ENCODE measurements at regions not wholly inside any gene's neighbourhood (a gene's known extent, or its start where the extent isn't known, plus 50 kb on each side); places are given as distances from the start of the nearest gene placed in this dataset.

GRCh38 chr15:94760348-94760747 is 529.0 kb downstream of the MCTP2 start:
- H3K79me2 ChIP-seq (ENCODE audit: insufficient read depth, low read length): no peaks in the 10 kb centered on the region
- H3K9me3 ChIP-seq (ENCODE audit: insufficient read depth, low read length, severe bottlenecking): no peaks in the 10 kb centered on the region
- DNase-seq (no peak), ATAC-seq (ENCODE audit: insufficient read depth, low read depth) (no peak)
- no peak overlapping the region for H2AFZ ChIP-seq (ENCODE audit: low read depth, low read length)
- no peak for TF ChIP-seq EZH2 (IDR thresholded peaks at IDR 0.05; ENCODE audit: borderline replicate concordance, low read depth, low read length, severe bottlenecking)
- no peaks in the 10 kb centered on the region for H3K4me1 ChIP-seq (ENCODE audit: insufficient read depth, low read length)
- H3K4me3 ChIP-seq (ENCODE audit: low read depth in 1 of 2, low read length in 2 of 2): no peak overlapping the region
- peaks cover 5% of the 10 kb centered on the region for H3K27me3 ChIP-seq (ENCODE audit: insufficient read depth, low read length, poor library complexity)
- no peaks in the 10 kb centered on the region for H4K20me1 ChIP-seq (ENCODE audit: insufficient read depth, low read length)
- no peaks in the 10 kb centered on the region for H3K36me3 ChIP-seq (ENCODE audit: insufficient read depth, low read length)
- H3K27ac ChIP-seq (ENCODE audit: low read length): no peak overlapping the region
- no peak overlapping the region for H3K4me2 ChIP-seq (ENCODE audit: insufficient read depth, low read length)
- no peak overlapping the region for H3K9ac ChIP-seq (ENCODE audit: low read depth, low read length)

DNA sequence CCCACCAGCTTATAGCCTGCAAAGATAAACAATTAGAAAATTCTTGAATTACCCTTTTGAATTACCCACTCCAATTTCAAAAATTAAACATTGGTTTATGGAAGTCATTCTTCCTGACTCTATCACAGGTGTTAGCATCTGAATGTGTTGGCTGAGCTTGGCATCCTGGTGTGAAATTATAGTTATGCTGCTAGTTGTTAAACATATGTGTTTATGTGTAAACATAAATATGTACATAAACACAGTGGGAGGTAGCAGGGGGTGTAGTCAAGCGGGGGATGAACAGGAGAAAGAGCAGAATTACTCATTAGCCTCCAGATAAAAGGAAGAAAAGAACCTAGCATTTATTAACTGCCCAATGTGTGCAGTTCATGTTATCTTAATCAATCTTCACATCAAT is 530.2 kb downstream of the MCTP2 start:
- Histone ChIP-seq H3K4me3 (ENCODE audit: low read depth in 1 of 2, low read length in 2 of 2) (no peak overlapping the region), H3K27me3 (ENCODE audit: insufficient read depth, low read length, poor library complexity) (peaks cover 5% of the 10 kb centered on the region), H3K27ac (ENCODE audit: low read length) (no peak overlapping the region), H4K20me1 (ENCODE audit: insufficient read depth, low read length) (no peaks in the 10 kb centered on the region), H3K9ac (ENCODE audit: low read depth, low read length) (no peak overlapping the region), H3K4me1 (ENCODE audit: insufficient read depth, low read length) (no peaks in the 10 kb centered on the region), H2AFZ (ENCODE audit: low read depth, low read length) (no peak overlapping the region), H3K36me3 (ENCODE audit: insufficient read depth, low read length) (no peaks in the 10 kb centered on the region), H3K9me3 (ENCODE audit: insufficient read depth, low read length, severe bottlenecking) (no peaks in the 10 kb centered on the region), H3K4me2 (ENCODE audit: insufficient read depth, low read length) (no peak overlapping the region), H3K79me2 (ENCODE audit: insufficient read depth, low read length) (no peaks in the 10 kb centered on the region)
- DNase-seq (no peak), ATAC-seq (ENCODE audit: insufficient read depth, low read depth) (no peak)
- TF ChIP-seq EZH2 (IDR thresholded peaks at IDR 0.05; ENCODE audit: borderline replicate concordance, low read depth, low read length, severe bottlenecking): no peak
- TF ChIP-seq, protein P1, sequence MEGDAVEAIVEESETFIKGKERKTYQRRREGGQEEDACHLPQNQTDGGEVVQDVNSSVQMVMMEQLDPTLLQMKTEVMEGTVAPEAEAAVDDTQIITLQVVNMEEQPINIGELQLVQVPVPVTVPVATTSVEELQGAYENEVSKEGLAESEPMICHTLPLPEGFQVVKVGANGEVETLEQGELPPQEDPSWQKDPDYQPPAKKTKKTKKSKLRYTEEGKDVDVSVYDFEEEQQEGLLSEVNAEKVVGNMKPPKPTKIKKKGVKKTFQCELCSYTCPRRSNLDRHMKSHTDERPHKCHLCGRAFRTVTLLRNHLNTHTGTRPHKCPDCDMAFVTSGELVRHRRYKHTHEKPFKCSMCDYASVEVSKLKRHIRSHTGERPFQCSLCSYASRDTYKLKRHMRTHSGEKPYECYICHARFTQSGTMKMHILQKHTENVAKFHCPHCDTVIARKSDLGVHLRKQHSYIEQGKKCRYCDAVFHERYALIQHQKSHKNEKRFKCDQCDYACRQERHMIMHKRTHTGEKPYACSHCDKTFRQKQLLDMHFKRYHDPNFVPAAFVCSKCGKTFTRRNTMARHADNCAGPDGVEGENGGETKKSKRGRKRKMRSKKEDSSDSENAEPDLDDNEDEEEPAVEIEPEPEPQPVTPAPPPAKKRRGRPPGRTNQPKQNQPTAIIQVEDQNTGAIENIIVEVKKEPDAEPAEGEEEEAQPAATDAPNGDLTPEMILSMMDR (IDR thresholded peaks at IDR 0.05; ENCODE audit: borderline replicate concordance, extremely low read depth, low read length, poor library complexity, severe bottlenecking): no peak

- ATAC-seq (ENCODE audit: insufficient read depth, low read depth) (no peak), DNase-seq (no peak)
- Histone ChIP-seq H3K36me3 (ENCODE audit: insufficient read depth, low read length) (no peaks in the 10 kb centered on the region), H4K20me1 (ENCODE audit: insufficient read depth, low read length) (no peaks in the 10 kb centered on the region), H3K4me3 (ENCODE audit: low read depth in 1 of 2, low read length in 2 of 2) (no peak overlapping the region), H3K4me2 (ENCODE audit: insufficient read depth, low read length) (no peak overlapping the region), H3K27me3 (ENCODE audit: insufficient read depth, low read length, poor library complexity) (peaks cover 2% of the 10 kb centered on the region), H3K4me1 (ENCODE audit: insufficient read depth, low read length) (no peaks in the 10 kb centered on the region), H3K9me3 (ENCODE audit: insufficient read depth, low read length, severe bottlenecking) (no peaks in the 10 kb centered on the region), H3K79me2 (ENCODE audit: insufficient read depth, low read length) (no peaks in the 10 kb centered on the region), H2AFZ (ENCODE audit: low read depth, low read length) (no peak overlapping the region), H3K9ac (ENCODE audit: low read depth, low read length) (no peak overlapping the region), H3K27ac (ENCODE audit: low read length) (no peak overlapping the region)
- TF ChIP-seq, protein P1 (IDR thresholded peaks at IDR 0.05; ENCODE audit: borderline replicate concordance, extremely low read depth, low read length, poor library complexity, severe bottlenecking): no peak
- no peak for TF ChIP-seq EZH2 (IDR thresholded peaks at IDR 0.05; ENCODE audit: borderline replicate concordance, low read depth, low read length, severe bottlenecking)
Observed at GRCh38 chr15:94769089-94769488, 537.7 kb downstream of the MCTP2 start.

- Histone ChIP-seq H3K4me1 (ENCODE audit: insufficient read depth, low read length) (no peaks in the 10 kb centered on the region), H3K27ac (ENCODE audit: low read length) (no peak overlapping the region), H3K9me3 (ENCODE audit: insufficient read depth, low read length, severe bottlenecking) (no peaks in the 10 kb centered on the region), H3K4me3 (ENCODE audit: low read depth in 1 of 2, low read length in 2 of 2) (no peak overlapping the region), H3K36me3 (ENCODE audit: insufficient read depth, low read length) (no peaks in the 10 kb centered on the region), H2AFZ (ENCODE audit: low read depth, low read length) (no peak overlapping the region), H3K9ac (ENCODE audit: low read depth, low read length) (no peak overlapping the region), H4K20me1 (ENCODE audit: insufficient read depth, low read length) (no peaks in the 10 kb centered on the region), H3K4me2 (ENCODE audit: insufficient read depth, low read length) (no peak overlapping the region), H3K27me3 (ENCODE audit: insufficient read depth, low read length, poor library complexity) (peaks cover 2% of the 10 kb centered on the region), H3K79me2 (ENCODE audit: insufficient read depth, low read length) (no peaks in the 10 kb centered on the region)
- no peak for TF ChIP-seq EZH2 (IDR thresholded peaks at IDR 0.05; ENCODE audit: borderline replicate concordance, low read depth, low read length, severe bottlenecking)
- TF ChIP-seq, protein P1 (IDR thresholded peaks at IDR 0.05; ENCODE audit: borderline replicate concordance, extremely low read depth, low read length, poor library complexity, severe bottlenecking): no peak
- ATAC-seq (ENCODE audit: insufficient read depth, low read depth) (no peak), DNase-seq (no peak)
Observed at GRCh38 chr15:94770199-94770598, 538.8 kb downstream of the MCTP2 start.
